Smooth muscle cell of the brain vasculature (primary cell): ENCODE measurements at regions not wholly inside any gene's neighbourhood (a gene's known extent, or its start where the extent isn't known, plus 50 kb on each side); places are given as distances from the start of the nearest gene placed in this dataset.

ENCODE experiments used
- DNase-seq: peaks from one replicate; pipeline ENCODE4 v3.0.0-alpha.2; 2012; ENCODE audit warnings: low read depth, low spot score

DNA sequence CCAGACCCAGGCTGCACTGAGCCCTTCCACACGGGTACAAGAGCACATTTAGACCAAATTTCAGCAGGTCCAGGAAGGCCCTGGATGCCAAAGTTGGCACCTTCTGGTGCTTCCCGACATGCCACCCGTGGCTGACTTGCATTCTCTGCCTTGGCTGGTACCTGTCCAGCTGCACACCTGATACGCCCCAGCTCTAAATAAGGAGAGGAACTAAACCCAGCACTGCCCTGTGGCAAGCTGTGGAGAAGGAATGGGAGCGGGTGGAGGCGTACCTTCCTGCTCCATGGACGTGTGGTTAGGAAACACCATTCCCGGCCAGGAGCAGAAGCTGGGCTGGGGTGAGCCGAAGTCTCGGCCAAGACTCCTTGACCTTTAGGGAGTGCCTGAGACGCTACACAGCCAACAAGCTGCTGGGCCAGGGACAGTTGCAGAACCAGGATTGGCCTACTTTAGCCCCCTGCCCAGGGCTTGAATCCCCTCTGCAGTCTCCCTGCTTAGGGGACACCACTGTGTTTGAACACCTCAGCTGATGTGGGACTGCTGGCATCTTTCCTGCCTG lies 86.5 kb upstream of the TAF1B start:
- no peak for DNase-seq

DNA sequence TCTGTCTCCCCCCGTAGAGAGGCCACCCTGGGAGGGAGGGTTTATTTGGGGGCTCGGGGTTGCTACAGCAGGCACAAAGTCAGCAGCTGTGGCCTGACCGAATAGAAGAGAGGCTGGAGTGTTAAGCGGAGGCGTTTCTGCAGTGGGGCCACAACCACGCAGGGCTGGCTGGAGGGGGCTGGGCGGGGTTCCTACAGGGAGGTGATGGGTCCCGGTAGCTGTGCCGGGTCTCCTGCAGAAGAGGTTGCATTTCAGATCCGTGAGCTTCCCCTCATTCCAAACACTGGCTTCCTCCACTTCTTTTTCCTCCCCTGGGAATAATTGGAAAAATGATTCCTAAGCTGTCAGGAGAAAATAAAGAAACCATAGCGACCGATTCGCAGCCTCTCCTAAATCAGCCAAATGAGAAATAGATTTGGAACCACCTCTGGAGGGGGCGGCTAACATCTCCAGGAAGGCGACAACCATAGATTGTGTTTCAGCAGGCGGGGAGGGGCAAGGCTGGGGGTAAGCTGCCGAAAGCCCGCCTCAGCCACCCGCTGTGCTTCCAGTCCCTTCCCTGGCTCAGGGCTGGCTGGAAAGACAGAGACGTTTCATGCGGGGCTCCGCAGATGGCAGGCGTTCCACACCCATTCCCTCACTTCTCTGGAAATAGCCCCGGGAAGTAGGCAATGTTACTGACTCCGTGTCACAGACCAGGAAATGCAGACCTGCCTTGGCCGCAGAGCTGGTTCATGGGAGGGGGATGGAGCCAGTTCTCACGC lies 85.6 kb upstream of the TAF1B start:
- DNase-seq, result no peak

DNA sequence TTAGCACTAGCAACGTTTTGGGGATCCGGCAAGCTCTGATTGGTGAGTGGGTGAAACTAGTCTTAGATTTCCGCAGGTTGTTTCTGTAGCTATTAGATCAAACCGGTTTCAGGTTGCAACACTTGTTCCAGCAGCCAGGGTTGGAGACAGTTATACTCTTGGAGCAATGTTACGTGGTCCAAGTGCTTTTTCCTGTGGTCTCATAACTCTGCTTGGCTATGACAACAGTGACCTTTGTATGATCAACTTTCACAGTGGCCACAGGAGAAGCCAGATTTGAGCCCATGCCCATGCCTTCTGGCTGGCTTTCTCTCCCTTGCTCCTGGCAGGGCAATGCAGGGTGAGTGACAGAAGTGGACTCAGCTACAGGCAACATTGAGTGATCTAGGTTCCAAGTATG lies 84.5 kb upstream of the TAF1B start:
- no peak for DNase-seq

DNA sequence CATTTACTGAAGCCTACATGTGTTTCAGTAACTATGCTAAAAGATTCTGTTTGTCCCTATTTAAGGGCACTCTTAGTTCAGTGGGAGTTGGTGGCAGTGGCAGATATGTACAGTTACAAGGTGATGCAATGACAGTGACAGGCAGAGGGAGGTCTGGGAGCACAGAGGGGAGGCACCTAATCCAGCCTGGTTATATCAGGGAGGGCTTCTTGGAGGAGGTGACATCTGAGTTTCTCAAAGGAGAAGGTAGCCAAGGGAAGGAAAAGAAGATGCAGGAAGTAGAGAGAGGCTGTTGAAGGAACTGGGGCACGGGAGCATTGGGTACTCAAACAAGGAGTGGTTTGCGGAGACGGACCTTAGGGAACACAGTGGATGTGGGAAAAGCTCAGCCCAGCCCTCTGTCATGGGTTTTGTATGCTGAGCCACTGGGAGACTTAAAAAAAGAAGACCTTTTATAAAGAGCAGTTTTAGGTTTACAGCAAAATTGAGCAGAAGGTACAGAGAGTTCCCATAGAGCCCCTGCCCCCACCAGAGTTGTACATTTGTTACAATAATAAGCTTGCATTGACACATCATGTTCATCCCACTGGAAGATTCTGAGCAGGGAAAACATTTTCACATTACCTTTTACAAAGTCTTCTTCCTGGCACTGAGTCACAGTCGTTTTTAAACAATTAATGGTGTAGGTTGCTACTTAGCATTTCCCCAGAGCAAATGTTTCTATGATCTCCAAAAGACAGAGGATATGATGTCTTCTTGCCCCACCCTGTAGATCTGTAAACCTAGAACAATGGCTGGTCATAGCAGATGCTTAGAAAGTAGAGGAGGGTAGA lies 83.0 kb upstream of the TAF1B start:
- no peak for DNase-seq

DNA sequence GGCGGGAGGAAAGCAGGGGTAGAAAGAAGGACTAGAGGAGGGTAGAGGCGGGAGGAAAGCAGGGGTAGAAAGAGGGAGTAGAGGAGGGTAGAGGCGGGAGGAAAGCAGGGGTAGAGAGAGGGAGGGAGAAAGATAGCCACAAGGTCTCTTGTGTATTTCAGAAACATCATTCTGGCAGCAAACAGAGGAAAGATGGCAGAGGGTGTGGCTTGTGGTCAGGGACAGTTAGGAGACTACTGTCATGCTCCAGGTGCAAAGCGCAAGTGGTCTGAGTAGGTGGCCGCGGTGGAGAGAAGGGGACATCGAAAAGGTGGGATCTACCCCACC lies 82.4 kb upstream of the TAF1B start:
- no peak for DNase-seq

DNA sequence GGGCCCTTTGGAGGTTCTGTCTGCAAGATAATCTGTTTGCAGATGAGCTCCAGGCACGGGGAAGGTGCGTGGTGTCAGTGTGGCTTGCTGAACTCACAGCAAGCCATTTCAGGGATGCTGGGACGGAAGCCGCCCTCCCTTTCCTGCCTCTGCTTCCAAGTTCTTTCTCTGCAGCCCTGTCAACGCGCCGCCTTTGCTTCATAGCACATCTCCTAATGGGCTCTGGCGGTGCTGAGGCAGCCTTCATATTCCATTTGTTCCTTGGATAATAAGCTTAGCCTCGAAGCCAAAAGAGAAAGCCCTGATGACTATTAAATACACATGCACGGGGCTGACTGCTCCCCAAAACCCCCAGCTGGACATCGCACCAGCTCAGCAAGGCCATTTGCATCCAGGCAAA lies 81.7 kb upstream of the TAF1B start:
- no peak for DNase-seq

DNA sequence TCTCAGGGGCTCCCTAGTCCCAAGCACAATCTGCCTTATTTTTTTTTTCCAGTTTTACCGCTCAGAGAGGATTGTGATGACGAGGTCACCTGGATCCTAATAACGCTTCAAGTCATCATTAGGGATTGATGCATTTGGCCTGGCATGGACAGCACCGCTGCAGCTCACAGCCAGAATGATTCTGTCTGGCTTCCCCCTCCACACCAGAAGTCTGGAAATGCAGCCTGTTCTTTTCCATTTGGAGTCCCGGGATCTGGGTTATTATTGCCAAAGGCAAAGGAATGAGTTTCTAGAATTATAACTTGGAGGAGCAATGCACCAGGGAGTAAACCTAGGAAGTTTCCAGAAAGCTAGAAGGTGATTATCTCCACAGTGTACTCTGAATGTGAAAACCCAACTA lies 81.1 kb upstream of the TAF1B start:
- DNase-seq, result no peak

DNA sequence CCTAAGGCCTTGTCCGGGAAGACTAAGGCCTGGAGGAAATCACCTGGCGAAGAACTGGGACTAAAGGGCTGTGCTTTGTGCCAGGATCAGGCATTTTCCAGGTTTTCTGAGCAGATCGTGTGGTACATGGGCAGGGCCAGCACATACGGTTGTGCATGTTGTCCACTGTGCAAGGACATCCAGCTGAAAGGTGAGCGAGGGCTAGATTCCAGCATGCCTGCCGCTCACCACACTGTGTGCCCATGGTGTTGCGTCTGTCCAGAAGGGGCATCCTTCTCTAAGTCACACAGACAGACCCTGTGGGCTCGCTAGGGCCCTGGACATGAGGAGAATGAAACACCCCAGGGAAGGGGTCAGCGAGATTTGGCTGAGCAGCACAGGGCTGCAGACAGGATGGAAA lies 80.3 kb upstream of the TAF1B start:
- no peak for DNase-seq

DNA sequence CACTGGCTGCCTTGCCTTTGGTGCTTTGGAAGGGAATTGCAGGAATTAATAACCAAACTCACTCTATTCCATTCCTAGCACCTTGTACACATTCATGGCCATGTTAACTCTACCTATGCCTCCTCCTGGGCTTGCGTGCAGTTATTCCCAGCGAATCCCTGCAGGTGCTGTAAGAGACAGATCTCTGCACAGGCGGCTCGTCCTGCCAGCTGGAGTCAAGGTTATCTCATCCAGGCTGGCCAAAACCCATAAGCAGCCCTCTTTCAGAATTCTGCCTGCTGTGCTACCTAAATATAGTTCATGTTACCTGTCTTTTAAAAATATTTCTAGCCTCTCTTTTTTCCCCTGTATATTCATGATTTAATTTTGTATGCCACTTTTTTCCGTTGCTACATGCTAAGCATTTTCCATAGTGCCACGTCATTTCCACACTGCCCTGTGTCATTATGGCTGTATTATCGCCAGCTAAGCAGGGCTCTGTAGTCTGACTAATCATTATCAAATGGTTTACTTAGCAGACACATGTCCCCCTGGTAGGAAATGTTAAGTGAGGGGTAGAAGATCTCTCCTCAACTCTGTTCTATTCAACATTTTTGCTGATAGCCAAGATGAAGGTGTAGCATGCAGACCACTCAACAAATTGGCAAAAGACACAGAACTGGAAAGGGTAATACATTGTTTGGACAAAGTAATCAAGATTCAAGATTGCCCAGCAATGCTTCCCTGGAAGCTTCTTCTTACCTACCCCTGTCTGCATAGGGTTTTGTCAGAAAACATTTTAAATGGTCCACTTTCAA lies 79.7 kb upstream of the TAF1B start:
- DNase-seq, result no peak

DNA sequence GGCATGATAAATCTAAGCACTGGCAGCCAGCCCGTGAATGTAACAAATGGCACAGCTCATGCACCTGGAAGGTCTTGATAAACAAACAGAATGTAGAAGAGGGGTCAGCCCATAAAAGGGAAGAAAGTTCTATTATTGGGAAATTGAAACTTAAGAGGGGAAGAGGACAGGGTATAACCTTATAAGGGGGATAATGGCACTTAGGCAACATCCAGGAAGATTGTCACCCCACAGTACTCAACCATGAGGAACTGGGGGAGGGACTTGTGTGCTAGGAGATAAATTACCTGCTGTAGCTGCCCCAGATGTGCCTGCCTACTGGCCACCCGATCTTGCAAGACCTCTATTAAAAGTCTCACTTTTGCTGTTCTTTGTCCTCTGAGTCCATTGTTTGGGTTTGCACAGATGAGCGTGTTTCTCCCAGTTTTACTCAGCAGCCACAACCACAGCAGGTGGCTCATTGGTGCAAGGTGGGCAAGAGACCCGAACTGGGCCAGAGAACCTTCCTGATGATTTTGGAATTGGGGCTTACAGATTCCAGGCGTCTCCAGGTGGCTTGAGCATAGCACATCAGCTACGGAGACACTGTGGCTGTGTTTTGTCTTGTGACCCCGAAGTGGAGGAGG lies 79.0 kb upstream of the TAF1B start:
- DNase-seq, result no peak

DNA sequence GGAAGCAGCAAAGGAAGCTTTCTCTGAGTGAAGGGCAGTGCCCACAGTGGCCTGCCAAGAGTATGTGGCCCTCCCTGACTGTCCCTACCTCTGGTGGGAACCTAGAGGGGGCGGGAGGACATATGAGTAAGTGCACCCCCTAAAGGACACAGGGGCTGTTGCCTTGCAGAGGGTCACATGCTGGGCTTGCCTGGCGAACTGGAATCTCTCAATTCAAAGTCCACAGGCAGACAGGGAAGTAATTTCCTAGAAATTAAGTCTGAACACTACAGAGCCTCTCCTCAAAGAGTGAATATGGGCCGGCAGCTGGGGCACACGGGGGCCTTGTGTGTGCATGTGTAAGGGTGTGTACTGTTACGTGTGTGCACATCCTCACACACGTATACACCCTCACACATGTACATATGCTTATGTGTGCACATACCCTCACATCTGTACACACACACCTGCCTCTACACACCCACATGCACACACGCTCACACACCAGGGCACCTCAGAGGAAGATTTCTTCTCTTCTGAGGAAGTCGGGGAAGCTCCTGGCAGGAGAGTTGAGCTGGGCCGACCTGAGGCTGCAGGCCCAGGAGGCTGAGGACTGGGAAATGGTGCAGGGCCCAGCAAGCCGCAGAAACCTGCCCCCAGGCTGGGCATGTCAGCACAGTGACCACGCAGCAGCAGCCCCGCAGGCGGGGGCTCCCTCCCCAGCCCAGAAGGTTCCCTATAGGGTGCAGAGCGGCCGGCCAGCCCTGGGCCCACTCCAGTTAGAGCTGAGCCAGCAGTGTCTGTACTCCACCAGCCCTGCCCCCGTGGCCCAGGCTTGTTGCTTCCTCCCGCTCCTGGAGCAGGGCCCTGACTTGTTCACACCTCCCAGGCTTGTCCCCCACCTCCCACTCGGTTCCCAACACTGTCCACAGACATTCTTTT lies 77.4 kb upstream of the TAF1B start:
- DNase-seq, result no peak

DNA sequence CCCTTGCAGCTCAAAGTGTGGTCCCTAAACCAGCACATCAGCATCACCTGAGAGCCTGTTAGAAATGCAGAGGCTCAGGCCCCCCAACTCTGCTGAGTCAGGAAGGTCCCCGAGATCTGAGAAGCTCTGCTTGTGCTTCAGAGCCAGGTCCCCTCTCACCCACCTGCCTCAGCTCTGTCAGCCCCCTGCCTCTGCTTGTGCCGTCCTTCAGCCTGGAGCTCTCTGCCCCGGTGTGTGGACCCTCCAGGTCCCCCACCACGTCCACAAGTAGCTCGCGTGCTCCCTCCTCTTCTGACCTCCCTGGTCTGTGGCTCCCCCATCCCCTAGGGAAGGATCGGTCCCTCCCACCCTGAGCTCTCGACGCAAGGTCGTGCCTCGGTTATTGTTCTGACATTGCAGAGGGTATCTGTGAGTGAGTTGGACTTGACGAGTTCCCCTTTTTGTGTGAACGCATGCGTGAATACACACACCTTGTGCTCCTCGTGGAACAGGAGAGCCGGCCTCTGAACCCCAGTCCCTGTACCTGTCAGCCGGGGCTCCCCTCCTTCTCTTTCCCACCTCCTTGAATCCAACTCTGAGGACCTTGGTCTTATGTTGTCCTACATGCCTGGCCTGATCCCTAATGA lies 75.5 kb upstream of the TAF1B start:
- no peak for DNase-seq

DNA sequence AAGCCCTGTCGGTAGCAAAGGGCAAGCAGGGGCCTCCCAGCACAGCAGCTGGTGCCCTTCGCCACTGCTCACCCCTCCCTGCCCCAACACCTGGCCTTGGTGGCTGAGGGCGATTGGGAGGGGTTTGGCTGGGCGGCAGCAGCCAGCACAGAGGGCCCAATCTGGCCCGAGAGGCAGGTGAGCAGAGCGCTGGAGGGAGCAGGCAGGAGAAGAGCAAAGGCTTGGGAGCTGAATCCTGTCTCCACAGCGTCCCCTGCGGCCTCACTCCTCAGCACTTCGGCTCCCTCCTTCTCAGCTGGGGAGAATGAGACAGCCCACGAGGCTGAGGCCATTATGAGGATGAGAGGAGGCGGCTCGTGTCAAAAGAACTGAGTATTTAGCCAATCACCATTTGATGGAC lies 74.9 kb upstream of the TAF1B start:
- no peak for DNase-seq

DNA sequence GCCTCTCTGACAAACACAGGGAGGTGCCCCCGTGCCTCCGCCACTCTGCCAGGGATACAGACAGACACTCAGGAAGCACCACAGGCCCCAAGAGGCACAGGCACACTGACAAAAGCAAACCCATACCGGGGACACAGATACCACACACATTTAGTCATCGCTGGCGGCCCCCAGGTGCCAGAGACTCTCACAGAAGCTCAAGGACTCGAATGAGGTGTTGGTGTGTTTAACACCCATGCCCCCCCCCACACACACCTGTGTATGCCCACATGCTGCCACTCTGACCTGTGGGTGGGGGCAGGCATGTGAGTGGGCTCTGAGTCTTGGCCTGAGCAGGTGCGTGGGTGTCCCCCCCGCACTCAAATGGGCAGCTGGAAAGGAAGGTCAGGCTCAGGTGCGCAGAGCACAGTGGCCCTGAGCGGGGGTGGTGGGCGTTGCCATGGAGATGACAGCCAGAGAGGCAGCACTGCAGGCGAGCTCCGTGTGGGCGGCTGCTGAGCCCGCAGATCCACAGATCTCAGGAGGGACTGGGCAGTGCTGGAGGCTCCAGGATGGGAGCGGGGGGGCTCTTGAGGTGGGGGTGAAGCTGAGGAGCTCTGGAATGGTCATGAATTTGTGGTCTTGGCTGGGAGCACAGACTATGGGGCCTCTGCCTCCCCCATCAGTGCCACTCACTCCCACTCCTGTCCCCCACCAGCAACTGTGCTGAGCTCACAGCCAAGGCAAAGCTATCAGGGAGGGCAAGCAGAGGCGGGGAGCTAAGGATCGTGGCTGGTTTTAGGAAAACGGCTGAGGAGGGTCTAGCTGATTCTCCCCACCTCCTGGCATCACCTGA lies 73.9 kb upstream of the TAF1B start:
- DNase-seq, result no peak

DNA sequence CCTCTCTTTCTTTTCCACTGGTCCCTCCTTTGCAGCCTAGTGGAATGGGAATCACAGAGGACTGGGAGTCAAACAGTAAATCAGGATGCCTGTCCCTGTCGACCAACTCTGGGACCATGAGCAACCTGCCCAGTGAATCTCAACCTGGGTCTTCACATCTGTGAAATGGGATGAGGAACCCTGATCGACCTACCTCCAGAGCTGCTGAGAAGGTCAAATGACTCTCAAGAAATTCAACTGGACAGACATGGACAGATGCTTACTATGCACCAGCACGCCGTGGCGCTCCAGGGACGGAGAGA lies 73.3 kb upstream of the TAF1B start:
- no peak for DNase-seq

DNA sequence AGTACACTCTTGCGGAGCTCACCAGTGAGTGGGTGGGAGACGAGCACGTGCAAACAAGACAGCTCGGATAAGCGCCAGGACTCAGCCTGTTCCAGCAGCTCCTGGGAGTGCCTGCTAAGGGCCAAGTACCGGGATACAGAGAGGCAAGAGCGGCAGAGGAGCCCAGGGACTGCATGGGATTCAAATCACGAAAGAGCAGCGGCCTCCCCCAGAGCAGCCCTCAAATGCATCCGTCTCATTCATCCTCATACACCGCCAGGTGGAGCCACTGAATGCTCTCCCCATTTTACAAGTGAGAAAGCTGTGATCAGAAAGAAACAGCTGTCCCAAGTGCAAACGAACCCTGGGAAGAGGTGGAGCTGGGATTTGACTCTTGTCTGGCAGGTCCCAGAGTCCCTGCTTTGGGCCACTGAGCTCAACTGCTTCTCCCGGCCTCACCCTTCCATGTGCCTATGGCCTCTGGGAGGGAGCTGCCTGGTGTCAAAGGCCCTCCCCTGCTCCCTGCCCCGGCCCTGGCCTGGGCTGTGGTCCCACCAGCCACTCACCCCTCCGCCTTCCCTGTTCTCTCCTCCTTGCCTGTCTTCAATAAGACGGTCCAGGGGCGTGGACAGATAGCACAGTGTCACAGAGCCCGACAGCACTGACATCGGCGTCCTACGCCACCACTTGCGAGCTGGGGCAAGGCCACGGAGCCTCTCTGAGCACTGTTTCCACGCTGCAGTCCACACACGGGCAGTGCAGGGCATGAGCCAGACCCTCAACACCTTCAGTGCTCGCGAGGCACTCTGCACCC lies 72.8 kb upstream of the TAF1B start:
- DNase-seq, result no peak

DNA sequence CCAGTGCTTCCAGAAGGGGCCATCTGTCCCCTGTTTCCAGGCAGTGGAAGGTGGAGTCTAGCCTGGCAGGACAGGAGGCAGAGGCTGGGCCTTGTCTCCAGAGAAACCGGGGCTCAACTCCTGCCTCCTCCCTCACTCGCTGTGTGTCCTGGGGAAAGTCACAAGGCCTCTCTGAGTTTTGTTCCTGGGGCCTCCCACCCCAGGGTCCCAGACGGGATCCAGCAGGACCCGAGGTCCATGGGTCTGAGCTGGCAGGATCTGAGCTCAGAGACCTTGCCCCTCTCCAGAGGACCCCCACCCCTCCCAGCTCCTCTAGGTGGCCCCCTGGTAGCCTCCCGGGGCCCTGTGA lies 72.2 kb upstream of the TAF1B start:
- no peak for DNase-seq

DNA sequence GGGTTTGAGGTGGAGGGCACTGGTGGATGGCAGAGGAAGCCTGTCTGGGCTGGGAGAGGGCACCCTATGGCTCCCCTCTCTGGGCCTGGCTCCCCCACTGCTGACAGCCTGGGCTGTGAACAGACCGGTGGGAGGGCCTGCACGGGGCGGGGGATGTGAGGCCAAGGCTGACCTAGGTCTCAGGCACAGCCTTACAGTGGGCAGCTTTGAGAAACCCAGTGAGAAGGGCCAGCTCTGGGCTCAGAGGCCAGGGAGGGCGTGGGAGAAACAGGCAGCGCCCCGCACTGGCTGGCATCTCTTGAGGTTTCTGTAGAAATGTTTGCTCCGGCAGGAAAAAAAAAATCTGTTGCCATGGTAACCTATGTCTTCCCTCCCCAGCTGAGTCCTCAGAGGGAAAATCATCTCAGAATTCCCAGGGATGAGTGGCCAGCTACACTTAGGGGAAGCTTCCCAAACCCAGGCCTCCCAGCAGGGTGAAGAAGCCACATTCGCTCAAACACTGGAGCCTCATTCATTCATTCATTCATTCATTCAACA lies 71.7 kb upstream of the TAF1B start:
- DNase-seq, result no peak
